ENCODE measurements at regions not wholly inside any gene's neighbourhood (a gene's known extent, or its start where the extent isn't known, plus 50 kb on each side); places are given as distances from the start of the nearest gene placed in this dataset.

GRCh38 chr5:8805653-8806052 is 740.2 kb downstream of the SEMA5A start:
- TF ChIP-seq CTCF (IDR thresholded peaks at IDR 0.05; ENCODE audit: poor library complexity, severe bottlenecking) = no peak
- TF ChIP-seq POLR2AphosphoS5 (IDR thresholded peaks at IDR 0.05) = no peak
- no peak for TF ChIP-seq EZH2 (IDR thresholded peaks at IDR 0.05; ENCODE audit: borderline replicate concordance, insufficient read depth, low read length, poor library complexity, severe bottlenecking)
- TF ChIP-seq EP300 (conservative IDR thresholded peaks at IDR 0.05; ENCODE audit: poor library complexity, severe bottlenecking) = no peak
- TF ChIP-seq RAD21 (conservative IDR thresholded peaks at IDR 0.05) = no peak
- no peak for TF ChIP-seq REST (IDR thresholded peaks at IDR 0.05; ENCODE audit: borderline replicate concordance)
- TF ChIP-seq SMC3 (conservative IDR thresholded peaks at IDR 0.05; ENCODE audit: poor library complexity) = no peak
- TF ChIP-seq TAF1 (IDR thresholded peaks at IDR 0.05; ENCODE audit: low read depth) = no peak
- no peak for TF ChIP-seq MXI1 (conservative IDR thresholded peaks at IDR 0.05; ENCODE audit: poor library complexity, severe bottlenecking)

All from neural cell (in vitro differentiated cells).